NCI-H69 (cell line): ENCODE measurements at regions not wholly inside any gene's neighbourhood (a gene's known extent, or its start where the extent isn't known, plus 50 kb on each side); places are given as distances from the start of the nearest gene placed in this dataset.

Experiments
- DNase-seq: peaks from one replicate; lab custom pipeline; 2025; lab: John Stamatoyannopoulos, UW

- no peak for DNase-seq
Observed at GRCh38 chr2:120425014-120425413, 79.1 kb downstream of the INHBB start.

- DNase-seq, result peak; percentile 45
Observed at GRCh38 chr2:120428748-120429147, 82.8 kb downstream of the INHBB start.

GRCh38 chr2:120429586-120430500 lies 83.9 kb downstream of the INHBB start:
- peak; percentile 19 for DNase-seq

- peak; percentile 10 for DNase-seq
Observed at GRCh38 chr2:120430501-120430830, 84.5 kb downstream of the INHBB start.

GRCh38 chr2:120430957-120431356 lies 85.0 kb downstream of the INHBB start:
- no peak for DNase-seq

GRCh38 chr2:120431386-120432292 lies 85.7 kb downstream of the INHBB start:
- DNase-seq, result no peak

GRCh38 chr2:120432293-120432975 lies 86.5 kb downstream of the INHBB start:
- peak; percentile 25 for DNase-seq

GRCh38 chr2:120432976-120433815 lies 87.3 kb downstream of the INHBB start:
- no peak for DNase-seq

- DNase-seq, result no peak
Observed at GRCh38 chr2:120433816-120434290, 87.9 kb downstream of the INHBB start.

GRCh38 chr2:120434492-120435308 lies 88.8 kb downstream of the INHBB start:
- DNase-seq, result no peak

- no peak for DNase-seq
Observed at GRCh38 chr2:120435671-120436459, 89.9 kb downstream of the INHBB start.

- DNase-seq, result peak; percentile 9
Observed at GRCh38 chr2:120436460-120436739, 90.5 kb downstream of the INHBB start.

GRCh38 chr2:120436885-120437603 lies 91.1 kb downstream of the INHBB start:
- DNase-seq, result peak; percentile 67

GRCh38 chr2:120437604-120438000 lies 91.7 kb downstream of the INHBB start:
- no peak for DNase-seq

GRCh38 chr2:120438301-120439066 lies 92.5 kb downstream of the INHBB start:
- DNase-seq, result no peak

GRCh38 chr2:120439067-120439368 lies 93.1 kb downstream of the INHBB start:
- DNase-seq, result no peak

GRCh38 chr2:120439637-120440384 lies 93.9 kb downstream of the INHBB start:
- DNase-seq, result peak; percentile 1
